HEK293 (cell line): ENCODE measurements at regions not wholly inside any gene's neighbourhood (a gene's known extent, or its start where the extent isn't known, plus 50 kb on each side); places are given as distances from the start of the nearest gene placed in this dataset.

Source experiments
- CTCF ChIA-PET: fragments of 350-600 bp; formaldehyde crosslinking; extraction: SDS; loops from one replicate; lab custom pipeline; 2021; ENCODE audit warnings: antibody characterized with exemption; lab: Yijun Ruan, JAX
- POLR2A ChIA-PET: fragments of 300-600 bp; formaldehyde crosslinking; extraction: SDS; loops from one replicate; lab custom pipeline; 2020; ENCODE audit warnings: antibody characterized with exemption, inconsistent platforms; lab: Yijun Ruan, JAX
- H3K27ac ChIP-seq: fragments of 200-500 bp; sonication (Bioruptor generic); 2 replicates; pipeline ENCODE4 v1.5.1; 2014; ENCODE audit warnings: low read depth, low read length, control low read depth, inconsistent platforms; ENCODE audit errors: extremely low read depth
- H3K36me3 ChIP-seq, 2 experiments: fragments of 200-500 bp in 1 of 2; sonication (Bioruptor generic) in 1 of 2; 1 replicate in 1 of 2; 2 replicates in 1 of 2; pipeline ENCODE4 v1.5.1; 2014 to 2017; ENCODE audit warnings: inconsistent platforms in 2 of 2, low read length in 2 of 2; ENCODE audit not compliant: control insufficient read depth in 2 of 2, insufficient read depth in 1 of 2
- H3K4me1 ChIP-seq: fragments of 200-500 bp; sonication (Bioruptor generic); 2 replicates; pipeline ENCODE4 v1.5.1; 2014; ENCODE audit warnings: mild to moderate bottlenecking, low read length, inconsistent platforms; ENCODE audit not compliant: control insufficient read depth, insufficient read depth
- H3K4me3 ChIP-seq: 2 replicates; pipeline ENCODE4 v1.5.1; 2011; ENCODE audit warnings: low read depth, mild to moderate bottlenecking, control low read depth, low read length, moderate library complexity
- H3K9me3 ChIP-seq: fragments of 200-500 bp; sonication (Bioruptor generic); 2 replicates; pipeline ENCODE4 v1.5.1; 2014; ENCODE audit warnings: low read depth, low read length, inconsistent platforms; ENCODE audit not compliant: control insufficient read depth, insufficient read depth
- ZNF214 ChIP-seq: fragments of 450-650 bp; formaldehyde crosslinking; IDR thresholded peaks from 2 replicates; pipeline ENCODE4 v1.5.1; 2017; ENCODE audit warnings: missing biosample characterization, mild to moderate bottlenecking, missing genetic modification characterization, borderline replicate concordance
- ZNF266 ChIP-seq: fragments of 450-650 bp; formaldehyde crosslinking; IDR thresholded peaks from 2 replicates; pipeline ENCODE4 v1.5.1; 2016; ENCODE audit warnings: missing biosample characterization, missing genetic modification characterization, low read depth
- ZNF350 ChIP-seq: fragments of 450-650 bp; formaldehyde crosslinking; IDR thresholded peaks from 2 replicates; pipeline ENCODE4 v1.5.0; 2017; ENCODE audit warnings: missing biosample characterization, mild to moderate bottlenecking, missing genetic modification characterization
- ZNF354C ChIP-seq: fragments of 450-650 bp; formaldehyde crosslinking; IDR thresholded peaks from 2 replicates; pipeline ENCODE4 v1.5.1; 2016; ENCODE audit warnings: missing biosample characterization, missing genetic modification characterization, low read depth, borderline replicate concordance
- ZNF514 ChIP-seq: fragments of 450-650 bp; formaldehyde crosslinking; IDR thresholded peaks from 2 replicates; pipeline ENCODE4 v1.5.1; 2016; ENCODE audit warnings: missing biosample characterization, missing genetic modification characterization
- ZNF701 ChIP-seq: fragments of 450-650 bp; formaldehyde crosslinking; IDR thresholded peaks from 2 replicates; pipeline ENCODE4 v1.5.1; 2016; ENCODE audit warnings: missing biosample characterization, missing genetic modification characterization
- ZNF830 ChIP-seq: fragments of 450-650 bp; IDR thresholded peaks from 2 replicates; pipeline ENCODE4 v1.5.0; 2018; ENCODE audit warnings: missing biosample characterization, missing genetic modification characterization, low read depth, mild to moderate bottlenecking, moderate library complexity
- TF ChIP-seq, protein P1 (sequence below): fragments of 450-650 bp; formaldehyde crosslinking; IDR thresholded peaks from 2 replicates; pipeline ENCODE4 v1.5.1; 2016; ENCODE audit warnings: missing biosample characterization, missing genetic modification characterization, borderline replicate concordance
- TF ChIP-seq, protein P2 (sequence below): fragments of 450-650 bp; formaldehyde crosslinking; optimal IDR thresholded peaks from 2 replicates; pipeline ENCODE3; 2016; ENCODE audit warnings: missing biosample characterization, mild to moderate bottlenecking, missing genetic modification characterization
- TF ChIP-seq, protein P3 (sequence below): fragments of 450-650 bp; formaldehyde crosslinking; IDR thresholded peaks from 2 replicates; pipeline ENCODE4 v1.5.1; 2016; ENCODE audit warnings: missing biosample characterization, missing genetic modification characterization
- TF ChIP-seq, protein P4 (sequence below): fragments of 450-650 bp; formaldehyde crosslinking; IDR thresholded peaks from 2 replicates; pipeline ENCODE4 v1.5.1; 2016; ENCODE audit warnings: missing biosample characterization, missing genetic modification characterization, borderline replicate concordance
- TF ChIP-seq, protein P5 (sequence below): fragments of 450-650 bp; formaldehyde crosslinking; IDR thresholded peaks from 2 replicates; pipeline ENCODE4 v1.5.1; 2017; ENCODE audit warnings: missing biosample characterization, missing genetic modification characterization
- TF ChIP-seq, protein P6 (sequence below): fragments of 450-650 bp; formaldehyde crosslinking; IDR thresholded peaks from 2 replicates; pipeline ENCODE4 v1.5.1; 2017; ENCODE audit warnings: missing biosample characterization, missing genetic modification characterization

DNA sequence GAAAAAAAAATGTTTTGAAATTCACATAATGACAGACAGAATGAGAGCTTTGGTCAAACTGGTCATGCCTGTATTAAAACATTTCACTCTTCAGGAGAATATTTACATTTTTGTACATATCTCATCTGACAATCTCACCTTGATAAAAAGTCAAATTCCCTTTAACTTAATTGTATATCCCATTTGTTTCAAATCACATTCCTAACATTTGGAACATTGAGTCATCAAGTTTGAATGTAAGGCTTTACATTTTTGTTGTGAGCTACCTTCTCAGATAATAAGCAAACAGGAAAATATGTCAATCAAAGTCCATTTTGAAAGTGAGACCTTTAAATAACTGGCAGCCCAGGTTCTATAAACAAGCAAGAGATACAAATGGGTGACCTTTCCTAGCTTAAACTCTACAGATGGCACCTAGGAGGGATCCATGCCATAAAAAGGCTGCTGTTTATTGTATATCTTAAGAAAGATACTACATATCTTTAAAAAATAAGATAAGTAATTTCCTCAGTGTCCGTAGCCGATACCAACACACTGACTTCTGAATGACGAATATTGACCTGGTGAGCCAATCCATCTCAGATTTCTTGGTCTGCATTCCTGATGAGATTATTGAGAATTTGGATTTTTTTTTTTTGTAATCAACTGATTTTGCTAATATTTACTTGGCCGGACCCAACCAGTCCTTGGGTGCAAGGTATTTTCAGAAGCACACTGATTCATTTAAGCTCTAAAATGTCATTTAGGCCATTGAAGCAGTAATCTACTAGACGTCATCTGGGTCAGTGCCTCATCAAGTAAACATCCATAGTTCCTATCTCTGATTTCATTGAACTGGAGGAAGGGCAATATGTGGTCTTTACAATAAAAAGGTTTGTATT is 259.6 kb downstream of the BTG1 start:
- CTCF ChIA-PET, result interaction anchor here (0.5 to 1.4 kb wide), 2 partner anchors 75 to 151 kb away, joined by 4 read pairs; no protein-coding TSS in a partner anchor
- Histone ChIP-seq H3K9me3 (no peaks in the 10 kb centered on the region), H3K4me3 (no peak overlapping the region), H3K27ac (no peak overlapping the region), H3K4me1 (no peaks in the 10 kb centered on the region), H3K36me3 (no peaks in the 10 kb centered on the region)
- TF ChIP-seq ZNF701 (tag by site-specific recombination), result no peak
- TF ChIP-seq, protein P1, sequence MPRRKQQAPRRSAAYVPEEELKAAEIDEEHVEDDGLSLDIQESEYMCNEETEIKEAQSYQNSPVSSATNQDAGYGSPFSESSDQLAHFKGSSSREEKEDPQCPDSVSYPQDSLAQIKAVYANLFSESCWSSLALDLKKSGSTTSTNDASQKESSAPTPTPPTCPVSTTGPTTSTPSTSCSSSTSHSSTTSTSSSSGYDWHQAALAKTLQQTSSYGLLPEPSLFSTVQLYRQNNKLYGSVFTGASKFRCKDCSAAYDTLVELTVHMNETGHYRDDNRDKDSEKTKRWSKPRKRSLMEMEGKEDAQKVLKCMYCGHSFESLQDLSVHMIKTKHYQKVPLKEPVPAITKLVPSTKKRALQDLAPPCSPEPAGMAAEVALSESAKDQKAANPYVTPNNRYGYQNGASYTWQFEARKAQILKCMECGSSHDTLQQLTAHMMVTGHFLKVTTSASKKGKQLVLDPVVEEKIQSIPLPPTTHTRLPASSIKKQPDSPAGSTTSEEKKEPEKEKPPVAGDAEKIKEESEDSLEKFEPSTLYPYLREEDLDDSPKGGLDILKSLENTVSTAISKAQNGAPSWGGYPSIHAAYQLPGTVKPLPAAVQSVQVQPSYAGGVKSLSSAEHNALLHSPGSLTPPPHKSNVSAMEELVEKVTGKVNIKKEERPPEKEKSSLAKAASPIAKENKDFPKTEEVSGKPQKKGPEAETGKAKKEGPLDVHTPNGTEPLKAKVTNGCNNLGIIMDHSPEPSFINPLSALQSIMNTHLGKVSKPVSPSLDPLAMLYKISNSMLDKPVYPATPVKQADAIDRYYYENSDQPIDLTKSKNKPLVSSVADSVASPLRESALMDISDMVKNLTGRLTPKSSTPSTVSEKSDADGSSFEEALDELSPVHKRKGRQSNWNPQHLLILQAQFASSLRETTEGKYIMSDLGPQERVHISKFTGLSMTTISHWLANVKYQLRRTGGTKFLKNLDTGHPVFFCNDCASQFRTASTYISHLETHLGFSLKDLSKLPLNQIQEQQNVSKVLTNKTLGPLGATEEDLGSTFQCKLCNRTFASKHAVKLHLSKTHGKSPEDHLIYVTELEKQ (tag by site-specific recombination), result no peak
- TF ChIP-seq ZNF350 (tag by site-specific recombination), result no peak
- TF ChIP-seq, protein P2, sequence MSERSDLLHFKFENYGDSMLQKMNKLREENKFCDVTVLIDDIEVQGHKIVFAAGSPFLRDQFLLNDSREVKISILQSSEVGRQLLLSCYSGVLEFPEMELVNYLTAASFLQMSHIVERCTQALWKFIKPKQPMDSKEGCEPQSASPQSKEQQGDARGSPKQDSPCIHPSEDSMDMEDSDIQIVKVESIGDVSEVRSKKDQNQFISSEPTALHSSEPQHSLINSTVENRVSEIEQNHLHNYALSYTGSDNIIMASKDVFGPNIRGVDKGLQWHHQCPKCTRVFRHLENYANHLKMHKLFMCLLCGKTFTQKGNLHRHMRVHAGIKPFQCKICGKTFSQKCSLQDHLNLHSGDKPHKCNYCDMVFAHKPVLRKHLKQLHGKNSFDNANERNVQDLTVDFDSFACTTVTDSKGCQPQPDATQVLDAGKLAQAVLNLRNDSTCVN (tag by site-specific recombination), result no peak
- no peak for TF ChIP-seq ZNF214 (tag by site-specific recombination)
- no peak for TF ChIP-seq ZNF830 (tag by site-specific recombination)
- TF ChIP-seq ZNF266 (tag by site-specific recombination), result no peak
- TF ChIP-seq, protein P3, sequence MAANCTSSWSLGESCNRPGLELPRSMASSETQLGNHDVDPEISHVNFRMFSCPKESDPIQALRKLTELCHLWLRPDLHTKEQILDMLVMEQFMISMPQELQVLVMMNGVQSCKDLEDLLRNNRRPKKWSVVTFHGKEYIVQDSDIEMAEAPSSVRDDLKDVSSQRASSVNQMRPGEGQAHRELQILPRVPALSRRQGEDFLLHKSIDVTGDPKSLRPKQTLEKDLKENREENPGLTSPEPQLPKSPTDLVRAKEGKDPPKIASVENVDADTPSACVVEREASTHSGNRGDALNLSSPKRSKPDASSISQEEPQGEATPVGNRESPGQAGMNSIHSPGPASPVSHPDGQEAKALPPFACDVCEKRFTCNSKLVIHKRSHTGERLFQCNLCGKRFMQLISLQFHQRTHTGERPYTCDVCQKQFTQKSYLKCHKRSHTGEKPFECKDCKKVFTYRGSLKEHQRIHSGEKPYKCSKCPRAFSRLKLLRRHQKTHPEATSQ (tag by site-specific recombination), result no peak
- no peak for TF ChIP-seq ZNF514 (tag by site-specific recombination)
- no peak for TF ChIP-seq ZNF354C (tag by site-specific recombination)
- TF ChIP-seq, protein P4, sequence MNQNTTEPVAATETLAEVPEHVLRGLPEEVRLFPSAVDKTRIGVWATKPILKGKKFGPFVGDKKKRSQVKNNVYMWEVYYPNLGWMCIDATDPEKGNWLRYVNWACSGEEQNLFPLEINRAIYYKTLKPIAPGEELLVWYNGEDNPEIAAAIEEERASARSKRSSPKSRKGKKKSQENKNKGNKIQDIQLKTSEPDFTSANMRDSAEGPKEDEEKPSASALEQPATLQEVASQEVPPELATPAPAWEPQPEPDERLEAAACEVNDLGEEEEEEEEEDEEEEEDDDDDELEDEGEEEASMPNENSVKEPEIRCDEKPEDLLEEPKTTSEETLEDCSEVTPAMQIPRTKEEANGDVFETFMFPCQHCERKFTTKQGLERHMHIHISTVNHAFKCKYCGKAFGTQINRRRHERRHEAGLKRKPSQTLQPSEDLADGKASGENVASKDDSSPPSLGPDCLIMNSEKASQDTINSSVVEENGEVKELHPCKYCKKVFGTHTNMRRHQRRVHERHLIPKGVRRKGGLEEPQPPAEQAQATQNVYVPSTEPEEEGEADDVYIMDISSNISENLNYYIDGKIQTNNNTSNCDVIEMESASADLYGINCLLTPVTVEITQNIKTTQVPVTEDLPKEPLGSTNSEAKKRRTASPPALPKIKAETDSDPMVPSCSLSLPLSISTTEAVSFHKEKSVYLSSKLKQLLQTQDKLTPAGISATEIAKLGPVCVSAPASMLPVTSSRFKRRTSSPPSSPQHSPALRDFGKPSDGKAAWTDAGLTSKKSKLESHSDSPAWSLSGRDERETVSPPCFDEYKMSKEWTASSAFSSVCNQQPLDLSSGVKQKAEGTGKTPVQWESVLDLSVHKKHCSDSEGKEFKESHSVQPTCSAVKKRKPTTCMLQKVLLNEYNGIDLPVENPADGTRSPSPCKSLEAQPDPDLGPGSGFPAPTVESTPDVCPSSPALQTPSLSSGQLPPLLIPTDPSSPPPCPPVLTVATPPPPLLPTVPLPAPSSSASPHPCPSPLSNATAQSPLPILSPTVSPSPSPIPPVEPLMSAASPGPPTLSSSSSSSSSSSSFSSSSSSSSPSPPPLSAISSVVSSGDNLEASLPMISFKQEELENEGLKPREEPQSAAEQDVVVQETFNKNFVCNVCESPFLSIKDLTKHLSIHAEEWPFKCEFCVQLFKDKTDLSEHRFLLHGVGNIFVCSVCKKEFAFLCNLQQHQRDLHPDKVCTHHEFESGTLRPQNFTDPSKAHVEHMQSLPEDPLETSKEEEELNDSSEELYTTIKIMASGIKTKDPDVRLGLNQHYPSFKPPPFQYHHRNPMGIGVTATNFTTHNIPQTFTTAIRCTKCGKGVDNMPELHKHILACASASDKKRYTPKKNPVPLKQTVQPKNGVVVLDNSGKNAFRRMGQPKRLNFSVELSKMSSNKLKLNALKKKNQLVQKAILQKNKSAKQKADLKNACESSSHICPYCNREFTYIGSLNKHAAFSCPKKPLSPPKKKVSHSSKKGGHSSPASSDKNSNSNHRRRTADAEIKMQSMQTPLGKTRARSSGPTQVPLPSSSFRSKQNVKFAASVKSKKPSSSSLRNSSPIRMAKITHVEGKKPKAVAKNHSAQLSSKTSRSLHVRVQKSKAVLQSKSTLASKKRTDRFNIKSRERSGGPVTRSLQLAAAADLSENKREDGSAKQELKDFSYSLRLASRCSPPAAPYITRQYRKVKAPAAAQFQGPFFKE (tag by site-specific recombination), result no peak
- TF ChIP-seq, protein P5, sequence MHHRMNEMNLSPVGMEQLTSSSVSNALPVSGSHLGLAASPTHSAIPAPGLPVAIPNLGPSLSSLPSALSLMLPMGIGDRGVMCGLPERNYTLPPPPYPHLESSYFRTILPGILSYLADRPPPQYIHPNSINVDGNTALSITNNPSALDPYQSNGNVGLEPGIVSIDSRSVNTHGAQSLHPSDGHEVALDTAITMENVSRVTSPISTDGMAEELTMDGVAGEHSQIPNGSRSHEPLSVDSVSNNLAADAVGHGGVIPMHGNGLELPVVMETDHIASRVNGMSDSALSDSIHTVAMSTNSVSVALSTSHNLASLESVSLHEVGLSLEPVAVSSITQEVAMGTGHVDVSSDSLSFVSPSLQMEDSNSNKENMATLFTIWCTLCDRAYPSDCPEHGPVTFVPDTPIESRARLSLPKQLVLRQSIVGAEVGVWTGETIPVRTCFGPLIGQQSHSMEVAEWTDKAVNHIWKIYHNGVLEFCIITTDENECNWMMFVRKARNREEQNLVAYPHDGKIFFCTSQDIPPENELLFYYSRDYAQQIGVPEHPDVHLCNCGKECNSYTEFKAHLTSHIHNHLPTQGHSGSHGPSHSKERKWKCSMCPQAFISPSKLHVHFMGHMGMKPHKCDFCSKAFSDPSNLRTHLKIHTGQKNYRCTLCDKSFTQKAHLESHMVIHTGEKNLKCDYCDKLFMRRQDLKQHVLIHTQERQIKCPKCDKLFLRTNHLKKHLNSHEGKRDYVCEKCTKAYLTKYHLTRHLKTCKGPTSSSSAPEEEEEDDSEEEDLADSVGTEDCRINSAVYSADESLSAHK (tag by site-specific recombination), result no peak
- TF ChIP-seq, protein P6, sequence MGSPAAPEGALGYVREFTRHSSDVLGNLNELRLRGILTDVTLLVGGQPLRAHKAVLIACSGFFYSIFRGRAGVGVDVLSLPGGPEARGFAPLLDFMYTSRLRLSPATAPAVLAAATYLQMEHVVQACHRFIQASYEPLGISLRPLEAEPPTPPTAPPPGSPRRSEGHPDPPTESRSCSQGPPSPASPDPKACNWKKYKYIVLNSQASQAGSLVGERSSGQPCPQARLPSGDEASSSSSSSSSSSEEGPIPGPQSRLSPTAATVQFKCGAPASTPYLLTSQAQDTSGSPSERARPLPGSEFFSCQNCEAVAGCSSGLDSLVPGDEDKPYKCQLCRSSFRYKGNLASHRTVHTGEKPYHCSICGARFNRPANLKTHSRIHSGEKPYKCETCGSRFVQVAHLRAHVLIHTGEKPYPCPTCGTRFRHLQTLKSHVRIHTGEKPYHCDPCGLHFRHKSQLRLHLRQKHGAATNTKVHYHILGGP, result no peak
- POLR2A ChIA-PET, result no interaction called here
